Fibroblast of peridontal ligament (primary cell): ENCODE measurements at regions not wholly inside any gene's neighbourhood (a gene's known extent, or its start where the extent isn't known, plus 50 kb on each side); places are given as distances from the start of the nearest gene placed in this dataset.
"Not testable (repeated sequence)": the region's sequence is repeated elsewhere in the genome, so short reads cannot be mapped to it uniquely, and the experiment has no call there.

Source experiments
- DNase-seq: peaks from one replicate; pipeline ENCODE4 v3.0.0-alpha.2; 2010; ENCODE audit errors: extremely low read depth

DNA sequence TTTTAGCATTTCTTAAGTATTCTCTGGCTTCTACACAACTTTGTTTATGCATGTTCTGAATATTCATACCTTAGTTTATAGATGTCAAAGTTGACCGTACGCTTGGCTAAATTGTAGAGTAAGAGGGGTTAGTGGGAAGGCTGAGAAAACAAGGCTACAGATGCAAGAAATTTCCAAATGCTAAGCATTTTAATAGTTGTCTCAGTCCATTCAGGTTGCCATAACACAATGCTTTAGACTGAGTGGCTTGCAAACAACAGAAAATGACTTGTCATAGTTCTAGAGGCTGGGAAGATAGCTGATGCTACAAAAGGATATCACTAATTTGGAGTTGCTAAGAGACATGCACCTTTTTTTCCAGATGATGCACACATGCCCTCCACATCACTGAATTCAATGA, 53.0 kb upstream of the C1QTNF3 start:
- DNase-seq, result not testable (repeated sequence)

DNA sequence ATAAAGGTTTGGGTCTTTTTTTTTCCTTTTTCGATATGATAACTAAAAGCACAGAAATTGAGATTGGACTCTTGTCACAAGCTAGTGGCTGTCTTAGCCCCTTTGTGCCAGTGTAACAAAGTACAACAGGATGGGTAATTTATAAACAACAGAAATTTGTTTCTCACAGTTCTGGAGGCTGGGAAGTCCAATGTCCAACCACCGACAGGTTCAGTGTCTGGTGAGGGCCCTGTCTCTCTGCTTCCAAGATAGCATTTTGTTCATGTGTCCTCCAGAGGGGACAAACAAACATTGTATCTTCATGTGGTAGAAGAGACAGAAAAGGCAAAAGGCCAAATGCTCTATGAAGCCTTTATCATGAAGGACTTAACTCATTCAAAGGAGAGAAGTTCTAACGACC, 56.9 kb upstream of the C1QTNF3 start:
- not testable (repeated sequence) for DNase-seq

GRCh38 chr5:34101567-34101966, 58.6 kb upstream of the C1QTNF3 start:
- not testable (repeated sequence) for DNase-seq

DNA sequence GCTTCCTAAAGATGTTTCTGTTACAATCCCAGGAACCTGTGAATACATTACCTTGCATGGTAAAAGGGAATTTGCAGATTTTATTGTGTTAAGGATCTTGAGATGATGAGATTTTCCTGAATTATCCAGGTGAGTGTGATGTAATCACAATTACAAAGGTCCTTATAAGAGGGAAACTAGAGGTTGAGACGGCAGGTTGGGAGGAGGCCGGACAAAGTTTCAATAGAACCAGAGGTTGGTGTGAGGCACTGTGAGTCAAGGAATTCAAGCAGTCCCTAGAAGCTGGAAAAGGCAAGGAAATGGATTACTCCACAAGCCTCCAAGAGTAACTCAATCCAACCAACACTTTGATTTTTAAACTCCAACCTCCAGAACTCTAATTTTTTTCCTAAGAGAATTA, 65.9 kb upstream of the C1QTNF3 start:
- DNase-seq, result not testable (repeated sequence)

GRCh38 chr5:34124280-34124679, 81.3 kb upstream of the C1QTNF3 start:
- DNase-seq, result not testable (repeated sequence)

DNA sequence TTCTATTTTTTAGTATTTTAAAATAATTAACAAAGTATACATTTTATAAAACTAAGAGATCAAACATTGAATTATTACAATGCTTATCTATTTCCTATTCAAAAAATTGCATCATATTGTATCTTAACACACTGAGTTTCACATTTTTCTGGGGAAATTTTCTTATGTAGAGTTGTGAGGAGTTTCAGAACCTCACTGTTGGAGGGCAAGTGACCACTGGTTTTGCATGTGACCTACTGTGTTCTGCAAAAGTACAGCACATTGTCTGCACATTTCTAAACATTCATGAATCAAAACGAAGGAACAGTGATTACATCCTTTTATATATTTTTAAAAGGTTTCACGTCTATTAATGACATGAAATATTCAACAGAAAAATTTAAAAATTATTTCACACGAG, 82.3 kb upstream of the C1QTNF3 start:
- DNase-seq, result not testable (repeated sequence)

DNA sequence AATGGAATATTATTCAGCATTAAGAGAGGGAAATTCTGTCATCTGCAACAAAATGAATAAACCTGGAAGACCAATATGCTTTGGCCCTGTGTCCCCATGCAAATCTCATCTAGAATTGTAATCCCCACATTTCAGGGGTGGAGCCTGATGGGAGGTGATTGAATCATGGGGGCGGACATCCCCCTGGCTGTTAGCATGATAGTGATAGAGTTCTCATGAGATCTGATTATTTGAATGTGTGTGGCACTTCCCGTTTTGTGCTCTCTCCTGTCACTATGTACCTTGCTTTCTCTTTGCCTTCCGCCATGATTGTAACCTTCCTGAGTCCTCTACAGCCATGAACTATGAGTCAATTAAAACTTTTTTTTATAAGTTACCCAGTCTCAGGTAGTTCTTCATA, 83.7 kb upstream of the C1QTNF3 start:
- not testable (repeated sequence) for DNase-seq

- not testable (repeated sequence) for DNase-seq
Observed at GRCh38 chr5:34127818-34128217, 84.8 kb upstream of the C1QTNF3 start.

DNA sequence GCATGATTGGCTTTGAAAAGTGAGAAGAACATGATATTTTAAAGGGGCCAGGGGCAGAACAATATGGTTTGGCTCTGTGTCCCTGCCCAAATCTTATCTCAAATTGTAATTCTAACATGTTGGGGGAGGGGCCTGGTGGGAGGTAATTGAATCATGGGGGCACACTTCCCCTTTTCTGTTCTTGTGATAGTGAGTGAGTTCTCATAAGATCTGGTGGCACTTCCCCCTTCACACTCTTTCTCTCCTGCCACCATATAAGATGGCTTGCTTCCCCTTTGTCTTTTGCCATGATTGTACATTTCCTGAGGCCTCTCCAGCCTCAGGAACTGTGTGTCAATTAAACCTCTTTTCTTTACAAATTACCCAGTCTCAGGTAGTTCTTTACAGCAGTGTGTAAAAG, 85.9 kb upstream of the C1QTNF3 start:
- DNase-seq, result not testable (repeated sequence)

- DNase-seq, result not testable (repeated sequence)
Observed at GRCh38 chr5:34154988-34155387, 112.0 kb upstream of the C1QTNF3 start.

GRCh38 chr5:34156703-34157414, 113.8 kb upstream of the C1QTNF3 start:
- DNase-seq, result peak; percentile 88

- not testable (repeated sequence) for DNase-seq
Observed at GRCh38 chr5:34160904-34161303, 117.9 kb upstream of the C1QTNF3 start.

- not testable (repeated sequence) for DNase-seq
Observed at GRCh38 chr5:34171398-34171797, 128.4 kb upstream of the C1QTNF3 start.

DNA sequence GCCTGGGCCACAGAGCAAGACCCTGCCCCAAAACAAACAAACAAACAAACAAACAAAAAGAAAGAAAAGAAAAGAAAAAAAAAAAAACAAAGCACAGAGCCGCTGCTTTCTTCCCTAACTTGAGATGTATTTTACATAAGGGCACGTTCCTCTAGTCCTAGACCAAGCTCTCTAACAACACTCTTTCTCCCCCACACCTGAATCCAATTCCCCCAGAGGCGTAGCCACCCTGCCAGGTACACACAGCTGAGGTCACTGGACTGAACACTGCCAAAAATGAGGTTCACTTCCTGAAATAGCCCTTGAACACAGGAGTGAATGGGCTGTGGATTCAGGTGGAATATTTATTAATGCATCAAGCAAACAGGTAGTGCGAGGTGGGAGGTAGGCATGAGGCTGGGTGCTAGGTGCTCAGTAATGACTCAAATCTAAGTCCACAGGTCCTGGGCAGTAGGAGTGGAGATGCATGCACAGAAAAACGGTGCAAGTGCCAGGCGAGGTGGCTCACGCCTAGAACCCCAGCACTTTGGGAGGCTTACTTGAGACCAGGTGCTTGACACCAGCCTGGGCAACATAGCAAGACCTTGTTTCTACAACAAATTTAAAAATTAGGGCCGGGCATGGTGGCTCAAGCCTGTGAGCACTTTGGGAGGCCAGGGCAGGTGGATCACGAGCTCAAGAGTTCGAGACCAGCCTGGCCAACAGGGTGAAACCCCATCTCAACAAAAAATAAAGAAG, 136.6 kb upstream of the C1QTNF3 start:
- not testable (repeated sequence) for DNase-seq

- DNase-seq, result not testable (repeated sequence)
Observed at GRCh38 chr5:34180225-34180624, 137.2 kb upstream of the C1QTNF3 start.

GRCh38 chr5:34180940-34181614, 138.1 kb upstream of the C1QTNF3 start:
- not testable (repeated sequence) for DNase-seq

DNA sequence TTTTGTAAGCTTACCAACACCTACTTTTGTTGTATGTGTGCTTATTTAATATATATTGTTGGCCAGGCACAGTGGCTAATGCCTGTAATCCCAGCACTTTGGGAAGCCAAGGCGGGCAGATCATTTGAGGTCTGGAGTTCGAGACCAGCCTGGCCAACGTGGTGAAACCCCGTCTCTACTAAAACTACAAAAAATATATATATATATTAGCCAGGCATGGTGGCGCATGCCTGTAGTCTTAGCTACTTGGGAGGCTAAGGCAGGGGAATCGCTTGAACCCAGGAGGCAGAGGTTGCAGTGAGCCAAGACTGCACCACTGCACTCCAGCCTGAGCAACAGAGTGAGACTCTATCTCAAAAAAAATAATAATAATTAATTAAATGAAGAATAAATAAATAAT, 142.0 kb upstream of the C1QTNF3 start:
- DNase-seq, result not testable (repeated sequence)

DNA sequence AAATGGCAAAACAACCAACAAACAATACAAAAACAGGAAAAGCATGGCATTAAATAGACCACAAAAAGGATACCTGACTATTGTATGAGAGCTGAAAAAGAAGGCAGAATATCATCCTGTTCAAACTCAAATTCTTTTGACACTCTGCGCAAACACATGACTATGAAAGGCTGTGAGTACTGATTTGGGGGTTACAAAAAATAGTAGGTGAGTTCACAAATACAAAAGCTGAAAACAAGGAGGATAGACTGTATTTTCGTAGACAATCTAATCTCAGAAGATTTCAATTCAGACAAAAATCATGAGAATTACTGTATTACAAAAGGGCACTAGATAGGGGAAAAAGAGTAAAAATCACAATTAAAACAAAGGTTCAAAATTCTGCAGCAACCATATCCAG, 142.6 kb upstream of the C1QTNF3 start:
- DNase-seq, result not testable (repeated sequence)

DNA sequence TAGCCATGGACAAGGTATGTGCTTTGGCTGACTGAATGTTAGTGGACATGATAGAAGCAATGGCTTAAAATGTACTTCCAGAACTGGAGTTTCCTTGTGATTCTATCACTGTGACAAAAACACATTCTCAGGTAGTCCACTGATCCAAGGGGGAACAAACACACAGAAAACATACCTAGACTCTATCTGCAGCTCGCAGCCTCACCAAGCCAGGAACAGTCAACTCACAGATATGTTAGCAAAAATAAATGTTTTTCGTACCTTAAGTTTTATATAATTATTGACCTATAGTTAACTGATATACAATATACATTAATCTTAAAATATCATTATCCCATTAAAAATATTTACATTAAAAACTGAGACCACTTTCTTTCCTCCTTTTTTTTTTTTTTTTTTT, 143.1 kb upstream of the C1QTNF3 start:
- not testable (repeated sequence) for DNase-seq

DNA sequence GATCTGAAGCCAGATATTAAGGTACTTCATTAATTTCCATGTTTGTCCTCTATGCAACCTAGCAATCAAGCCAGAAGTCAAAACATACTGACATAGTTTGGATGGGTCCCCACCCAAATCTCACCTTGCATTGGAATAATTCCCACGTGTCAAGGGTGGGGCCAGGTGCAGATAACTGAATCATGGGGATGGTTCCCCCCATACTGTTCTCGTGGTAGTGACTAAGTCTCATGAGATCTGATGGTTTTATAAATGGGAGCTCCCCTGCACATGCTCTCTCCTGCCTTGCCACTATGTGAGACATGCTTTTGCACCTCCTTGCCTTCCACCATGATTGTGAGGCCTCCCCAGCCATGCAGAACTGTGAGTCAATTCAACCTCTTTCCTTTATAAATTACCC, 143.9 kb upstream of the C1QTNF3 start:
- DNase-seq, result not testable (repeated sequence)

DNA sequence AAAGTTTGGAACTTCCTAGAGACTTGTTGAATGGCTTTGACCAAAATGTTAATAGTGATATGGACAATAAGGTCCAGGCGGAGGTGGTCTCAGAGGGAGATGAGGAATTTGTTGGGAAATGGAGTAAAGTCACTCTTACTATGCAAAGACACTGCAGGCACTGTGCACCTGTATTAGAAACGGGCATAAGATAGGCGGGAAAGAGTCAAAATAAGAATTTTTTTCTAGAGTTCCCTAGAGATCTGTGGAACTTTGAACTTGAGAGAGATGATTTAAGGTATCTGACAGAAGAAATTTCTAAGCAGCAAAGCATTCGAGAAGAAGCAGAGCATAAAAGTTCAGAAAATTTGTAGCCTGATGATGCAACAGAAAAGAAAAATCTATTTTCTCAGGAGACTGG, 144.4 kb upstream of the C1QTNF3 start:
- DNase-seq, result not testable (repeated sequence)

- DNase-seq, result peak; percentile 17
Observed at GRCh38 chr5:34188001-34188822, 145.2 kb upstream of the C1QTNF3 start.
